MM.1S (cell line): ENCODE measurements at regions not wholly inside any gene's neighbourhood (a gene's known extent, or its start where the extent isn't known, plus 50 kb on each side); places are given as distances from the start of the nearest gene placed in this dataset.

Experiments
- EZH2 ChIP-seq: fragments of 300-600 bp; sonication (generic); optimal IDR thresholded peaks from 2 replicates; pipeline ENCODE3; 2017; ENCODE audit warnings: low read depth, mild to moderate bottlenecking, antibody characterized with exemption, low read length, mixed read lengths
- EZH2phosphoT487 ChIP-seq: fragments of 300-600 bp; sonication (generic); IDR thresholded peaks from 2 replicates; pipeline ENCODE4 v1.6.1; 2018; ENCODE audit warnings: antibody characterized with exemption, low read length
- TF ChIP-seq, protein P1 (sequence below): fragments of 300-600 bp; sonication (generic); IDR thresholded peaks from 2 replicates; pipeline ENCODE4 v1.5.1; 2016; ENCODE audit warnings: antibody characterized with exemption, low read length, mixed read lengths

DNA sequence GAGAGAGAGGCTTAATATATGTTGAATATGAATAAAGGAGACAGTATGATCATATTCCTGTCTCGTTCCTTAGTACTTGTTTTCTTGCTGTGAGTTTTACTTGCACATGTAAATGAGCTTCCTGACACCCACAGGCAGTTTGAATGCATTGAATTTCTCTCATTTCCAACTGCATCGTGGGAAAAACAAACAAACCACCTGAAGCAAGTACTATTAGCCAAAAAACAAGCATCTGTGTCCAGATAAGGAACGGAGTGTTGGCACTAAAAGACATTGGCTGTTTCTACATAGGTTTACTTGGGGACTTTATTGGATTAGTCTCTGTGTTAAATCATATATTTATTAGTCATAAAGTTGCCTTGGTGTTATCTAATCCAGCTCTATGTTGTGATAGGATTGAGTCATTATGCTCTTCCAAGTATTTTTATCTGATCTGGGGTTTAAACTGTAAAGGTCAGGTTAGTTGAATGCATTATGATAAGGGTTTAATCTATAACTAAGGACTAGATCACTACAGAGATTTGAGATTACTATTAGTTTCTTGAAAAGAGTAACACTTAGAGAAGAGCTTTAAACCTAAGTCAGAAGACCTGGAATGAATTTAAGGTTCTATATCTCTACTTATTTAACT is 339.0 kb upstream of the SPANXN4 start:
- TF ChIP-seq, protein P1, sequence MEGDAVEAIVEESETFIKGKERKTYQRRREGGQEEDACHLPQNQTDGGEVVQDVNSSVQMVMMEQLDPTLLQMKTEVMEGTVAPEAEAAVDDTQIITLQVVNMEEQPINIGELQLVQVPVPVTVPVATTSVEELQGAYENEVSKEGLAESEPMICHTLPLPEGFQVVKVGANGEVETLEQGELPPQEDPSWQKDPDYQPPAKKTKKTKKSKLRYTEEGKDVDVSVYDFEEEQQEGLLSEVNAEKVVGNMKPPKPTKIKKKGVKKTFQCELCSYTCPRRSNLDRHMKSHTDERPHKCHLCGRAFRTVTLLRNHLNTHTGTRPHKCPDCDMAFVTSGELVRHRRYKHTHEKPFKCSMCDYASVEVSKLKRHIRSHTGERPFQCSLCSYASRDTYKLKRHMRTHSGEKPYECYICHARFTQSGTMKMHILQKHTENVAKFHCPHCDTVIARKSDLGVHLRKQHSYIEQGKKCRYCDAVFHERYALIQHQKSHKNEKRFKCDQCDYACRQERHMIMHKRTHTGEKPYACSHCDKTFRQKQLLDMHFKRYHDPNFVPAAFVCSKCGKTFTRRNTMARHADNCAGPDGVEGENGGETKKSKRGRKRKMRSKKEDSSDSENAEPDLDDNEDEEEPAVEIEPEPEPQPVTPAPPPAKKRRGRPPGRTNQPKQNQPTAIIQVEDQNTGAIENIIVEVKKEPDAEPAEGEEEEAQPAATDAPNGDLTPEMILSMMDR: no peak
- TF ChIP-seq EZH2phosphoT487 (no peak), EZH2 (no peak)
